Dermis blood vessel endothelial cell (primary cell): ENCODE measurements at regions not wholly inside any gene's neighbourhood (a gene's known extent, or its start where the extent isn't known, plus 50 kb on each side); places are given as distances from the start of the nearest gene placed in this dataset.
A peak's percentile ranks its signal among the peaks of the same experiment; 100 is the strongest.

ENCODE experiments used
- DNase-seq: peaks from one replicate; pipeline ENCODE4 v3.0.0; 2010

DNA sequence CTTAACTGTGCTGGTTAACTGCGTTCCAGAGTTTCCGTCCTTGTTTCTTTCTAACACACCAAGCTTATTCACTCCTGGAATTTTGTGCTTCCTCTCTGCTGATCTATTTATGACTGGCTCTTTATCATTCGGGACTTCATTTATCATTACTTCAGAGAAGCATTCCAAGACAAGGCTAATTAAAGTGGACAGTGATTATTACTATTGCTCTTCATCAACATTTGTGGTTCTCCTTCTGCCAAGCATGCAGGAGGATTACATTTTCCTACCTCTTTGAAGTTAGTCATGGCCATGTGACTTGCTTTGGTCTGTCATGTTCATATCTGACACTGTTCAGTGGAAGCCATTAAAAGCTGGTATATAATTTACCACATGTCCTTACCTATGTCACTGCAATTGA, 172.4 kb upstream of the AGR3 start:
- no peak for DNase-seq

DNA sequence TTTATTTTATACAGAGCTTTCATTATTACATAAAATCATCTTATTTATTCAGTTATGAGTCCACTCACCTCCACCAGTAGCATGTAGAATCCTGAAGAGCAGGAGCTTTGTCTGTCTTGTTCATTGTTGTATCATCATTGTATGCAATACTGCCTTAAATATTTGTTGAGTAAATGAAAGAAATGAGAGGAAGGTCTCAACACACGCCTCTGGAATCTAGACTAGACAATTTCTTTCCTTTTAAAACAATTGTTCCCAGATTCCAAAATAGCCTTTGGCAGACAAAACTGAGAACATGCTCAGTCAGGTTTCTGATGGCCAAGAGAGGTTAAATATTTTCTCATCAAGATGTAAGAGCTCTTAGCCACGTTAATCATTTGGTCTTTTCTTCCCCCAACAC, 173.1 kb upstream of the AGR3 start:
- DNase-seq = no peak

DNA sequence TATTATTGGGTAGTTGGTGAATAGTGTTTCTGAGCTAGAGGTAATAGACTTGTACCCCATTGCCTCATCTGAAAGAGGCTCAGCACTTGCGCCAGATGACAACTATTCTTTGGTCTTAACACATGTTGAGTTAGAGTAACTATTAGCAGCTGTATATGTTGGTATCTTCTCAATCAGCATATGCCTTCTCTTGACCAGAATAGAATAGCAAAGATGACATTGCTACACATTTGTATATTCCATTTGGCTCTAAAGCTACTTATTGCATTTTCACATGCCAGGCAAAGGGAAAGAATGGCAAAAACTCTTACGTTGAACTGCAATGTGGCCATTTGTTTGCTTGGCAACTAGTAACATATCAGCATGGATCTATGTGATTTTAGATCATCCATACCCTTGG, 173.8 kb upstream of the AGR3 start:
- no peak for DNase-seq

DNA sequence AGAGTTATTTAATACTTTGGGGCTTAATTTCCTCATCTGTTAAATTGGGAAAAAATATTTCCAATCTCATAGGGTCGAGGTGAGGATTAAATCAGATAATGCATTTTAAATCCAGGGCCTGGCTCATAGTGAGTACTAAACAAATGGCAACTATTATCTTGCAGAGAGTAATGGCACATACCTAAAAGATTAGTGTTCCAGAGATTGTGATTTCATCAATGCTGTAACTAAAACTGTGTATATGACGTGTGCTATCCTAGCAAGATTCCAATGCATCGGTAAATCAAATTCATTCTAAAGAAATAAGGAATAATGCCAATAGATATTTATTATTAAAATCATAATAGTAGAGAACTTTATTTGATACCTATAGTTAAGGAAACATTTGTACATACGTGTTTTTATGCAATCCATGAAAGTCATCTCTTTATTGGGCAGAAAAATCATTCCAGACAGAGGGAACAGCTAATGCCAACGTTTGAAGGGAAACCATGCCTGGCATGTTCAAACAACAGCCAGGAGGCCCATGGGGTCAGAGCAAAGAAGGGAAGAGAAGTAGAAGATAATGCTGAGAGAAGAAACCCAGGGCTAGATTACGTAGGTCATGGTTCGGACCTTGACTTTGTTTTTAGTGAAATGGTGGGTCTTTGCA, 174.8 kb upstream of the AGR3 start:
- no peak for DNase-seq

DNA sequence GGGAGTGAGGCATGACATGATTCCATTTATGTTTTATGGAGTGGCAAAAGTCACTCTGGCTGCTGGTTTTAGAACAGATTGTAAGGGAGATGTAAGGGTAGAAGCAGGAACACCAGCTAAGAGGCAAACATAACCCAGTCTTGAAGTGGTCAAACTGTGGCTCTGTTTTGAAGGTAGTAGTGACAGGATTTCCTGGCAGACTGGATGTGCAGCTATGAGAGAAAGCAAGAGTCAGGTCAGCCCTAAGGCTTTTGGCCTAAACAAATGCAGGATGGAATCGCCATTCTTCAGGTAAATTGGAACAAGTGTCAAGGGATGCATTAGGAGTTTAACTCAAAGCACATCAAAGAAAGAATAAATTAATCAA, 175.3 kb upstream of the AGR3 start:
- DNase-seq = no peak

DNA sequence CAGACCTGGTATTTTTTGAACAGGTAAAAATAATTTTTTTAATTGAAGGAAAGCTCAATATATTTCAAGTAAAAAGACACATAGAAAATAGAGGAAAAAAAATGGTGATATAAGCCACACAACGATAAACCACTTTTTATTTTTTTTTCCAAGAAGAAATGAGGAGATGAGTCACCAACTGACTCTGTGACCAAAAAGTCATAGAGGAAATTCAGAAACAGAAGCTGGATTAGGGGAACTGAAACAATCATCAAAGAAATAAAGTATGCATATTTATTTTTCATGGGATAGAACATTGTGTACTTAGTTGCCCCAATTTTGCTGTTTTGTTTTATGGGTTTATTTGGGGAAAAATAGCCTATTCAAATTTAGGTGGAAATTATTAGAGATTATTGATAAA, 176.8 kb upstream of the AGR3 start:
- DNase-seq = peak; percentile 65

DNA sequence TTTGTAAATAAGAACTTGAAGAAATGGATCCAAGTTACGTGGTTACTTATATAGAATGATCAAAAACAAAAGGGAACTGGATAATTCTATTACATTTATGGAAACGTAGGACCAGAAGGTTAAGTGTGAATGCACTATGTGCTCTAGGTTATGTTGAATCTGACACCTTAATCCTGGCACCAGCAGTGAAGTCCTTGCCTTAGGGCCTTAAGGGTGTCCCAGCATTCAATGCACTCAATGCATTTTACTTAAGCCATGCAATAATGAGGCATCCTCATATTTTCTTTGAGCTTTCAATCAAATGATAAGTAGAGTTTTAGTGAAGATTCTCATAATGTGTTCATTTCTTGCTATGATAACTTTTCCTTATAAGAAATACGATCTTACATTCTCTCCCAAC, 178.3 kb upstream of the AGR3 start:
- DNase-seq = no peak

DNA sequence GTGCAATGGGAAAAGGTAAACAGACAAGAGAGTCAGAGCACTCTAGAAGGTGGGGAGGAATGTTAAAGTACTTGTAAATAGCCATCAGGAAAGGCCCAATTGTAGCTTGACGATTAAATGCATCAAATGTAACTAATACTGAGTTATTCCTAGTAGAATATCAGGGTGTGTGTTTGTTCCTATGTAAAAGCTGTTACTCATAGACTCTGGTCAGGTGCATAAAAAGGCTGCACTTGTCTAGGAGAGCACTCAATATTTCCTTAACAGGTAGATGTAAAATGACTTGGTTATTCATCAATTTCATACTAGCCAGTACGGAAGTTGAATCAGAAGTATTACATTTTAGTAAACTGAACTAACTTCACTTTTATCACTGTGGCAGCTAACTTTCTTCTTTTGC, 179.7 kb upstream of the AGR3 start:
- DNase-seq = no peak

DNA sequence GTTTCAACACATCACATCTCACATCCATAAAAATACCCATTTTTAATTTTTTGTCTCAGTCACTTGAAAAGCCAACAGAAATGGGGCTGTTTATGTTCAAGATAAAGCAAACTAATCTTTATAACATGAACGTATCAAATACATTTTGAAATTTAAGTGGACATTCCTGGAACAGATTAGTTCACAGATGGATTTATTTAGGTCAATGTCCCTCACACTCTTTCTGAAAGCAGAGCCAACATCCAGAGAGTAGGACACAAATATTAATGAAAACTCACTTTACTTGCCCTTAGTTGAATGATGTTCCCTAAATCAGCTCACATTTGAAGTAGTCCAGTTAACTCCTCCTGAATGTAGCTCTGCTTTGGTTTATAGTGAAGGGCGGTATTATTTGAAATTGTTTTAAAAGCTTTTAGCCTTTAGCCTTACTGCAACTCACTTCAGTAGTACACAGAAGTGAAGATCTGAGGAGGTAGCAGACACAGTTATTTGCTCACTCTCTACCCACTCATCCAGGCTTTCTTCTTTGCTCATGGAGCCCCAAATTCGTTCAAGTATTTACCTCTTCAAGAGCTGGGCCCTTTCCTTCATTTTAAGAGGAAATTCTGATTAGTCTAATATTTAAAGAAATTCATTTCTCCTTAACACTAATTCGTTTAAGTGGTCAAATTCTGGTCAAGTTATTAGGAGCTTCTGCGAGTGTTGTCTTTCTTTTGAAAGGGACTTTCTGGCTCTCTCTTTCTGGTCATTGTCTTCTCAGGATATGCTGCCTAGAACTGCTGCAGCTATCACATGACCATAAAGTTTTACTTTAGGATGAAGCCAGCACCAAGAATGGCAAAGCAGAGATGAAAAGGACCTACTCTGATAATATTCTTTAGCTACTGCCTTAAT, 180.6 kb upstream of the AGR3 start:
- DNase-seq = no peak

DNA sequence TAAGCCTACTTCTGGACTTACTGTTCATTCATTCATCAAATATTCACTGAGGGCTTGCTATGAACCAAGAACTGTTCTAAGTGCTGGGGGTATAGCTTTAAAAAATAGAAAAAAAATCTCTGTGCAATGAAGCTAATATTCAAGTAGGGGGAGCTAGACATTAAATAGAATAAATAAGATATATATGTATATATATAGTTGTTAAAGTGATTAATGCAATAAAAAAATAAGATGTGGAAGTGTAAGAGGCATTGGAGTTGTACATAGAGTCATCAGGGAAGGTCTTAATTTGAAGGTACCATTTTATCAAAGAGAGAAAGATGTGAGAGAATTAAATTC, 181.2 kb upstream of the AGR3 start:
- DNase-seq = peak; percentile 34

DNA sequence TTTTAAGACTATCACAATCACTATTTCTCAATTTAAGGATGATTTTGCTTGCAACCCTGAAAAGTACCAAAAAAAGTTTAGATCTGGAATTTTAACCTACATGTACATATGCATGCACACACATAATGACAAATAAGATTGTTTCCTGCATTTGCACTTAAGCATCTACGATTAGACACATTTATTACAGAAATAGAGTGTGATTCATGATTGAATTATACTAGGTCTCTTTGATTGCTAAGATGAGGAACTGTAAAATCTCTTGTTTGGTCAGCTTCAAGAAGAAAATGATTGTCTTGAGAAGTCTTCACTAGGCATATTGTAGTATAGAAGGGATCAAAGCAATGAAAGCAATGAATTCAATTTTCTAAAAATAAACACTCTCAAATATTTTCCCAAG, 185.9 kb upstream of the AGR3 start:
- DNase-seq = no peak

DNA sequence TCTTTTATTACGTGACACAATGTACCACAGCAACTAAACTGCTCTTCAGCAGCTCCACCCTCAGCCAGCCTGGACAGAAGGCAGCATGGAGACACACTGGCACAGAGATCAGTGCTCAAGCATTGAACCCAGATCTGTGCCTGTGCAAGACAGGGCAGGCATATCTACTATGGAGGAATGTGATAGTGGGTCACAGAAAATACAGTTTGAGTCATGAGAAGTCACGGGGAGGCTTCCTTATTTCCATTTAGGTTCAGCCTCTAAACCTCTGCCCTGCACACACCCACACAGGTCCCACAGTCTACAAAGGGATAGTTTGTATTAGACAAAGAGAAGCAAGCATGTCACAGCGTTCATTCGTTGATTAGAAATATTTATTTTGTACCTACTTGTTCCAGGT, 187.4 kb upstream of the AGR3 start:
- DNase-seq = no peak

DNA sequence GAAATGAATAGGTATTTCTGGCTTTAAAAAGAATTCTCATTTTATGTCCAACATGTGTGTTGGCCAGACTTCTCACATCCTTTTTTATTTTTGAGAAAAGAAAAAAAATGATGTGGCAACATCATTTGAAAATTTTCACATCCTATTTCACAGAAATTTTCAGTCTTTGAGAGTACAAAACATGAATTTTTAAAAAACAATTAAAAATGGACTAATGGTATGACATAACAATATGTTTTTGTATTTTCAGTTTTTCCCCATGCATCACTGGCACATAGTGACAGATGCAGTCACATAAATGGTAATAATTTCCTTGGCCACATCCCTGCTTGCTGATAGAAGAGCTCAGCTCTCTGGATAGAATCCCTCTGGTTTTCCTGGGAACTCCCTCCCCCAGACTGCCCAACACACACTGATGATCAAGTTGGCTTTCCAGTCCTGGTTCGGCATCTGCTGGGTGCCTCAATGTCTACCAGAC, 188.5 kb upstream of the AGR3 start:
- no peak for DNase-seq

DNA sequence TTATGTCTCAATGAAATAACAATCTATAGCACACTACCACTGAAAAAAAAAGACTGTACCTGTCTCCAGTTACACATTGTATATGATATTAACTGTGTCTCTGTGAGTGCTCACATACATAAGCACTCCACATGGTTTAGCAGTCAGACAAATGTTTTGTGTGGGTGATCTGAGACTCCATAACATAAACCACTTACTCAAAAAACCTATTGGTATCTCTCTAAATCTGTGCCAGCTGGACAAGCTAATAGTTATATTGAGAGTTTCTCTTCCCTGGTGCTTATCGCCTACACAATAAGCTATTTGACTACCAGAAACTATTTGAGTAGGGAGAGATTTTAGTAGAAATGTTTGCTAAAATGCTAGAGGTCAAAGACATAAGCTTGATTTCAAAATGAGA, 190.1 kb upstream of the AGR3 start:
- DNase-seq = no peak

DNA sequence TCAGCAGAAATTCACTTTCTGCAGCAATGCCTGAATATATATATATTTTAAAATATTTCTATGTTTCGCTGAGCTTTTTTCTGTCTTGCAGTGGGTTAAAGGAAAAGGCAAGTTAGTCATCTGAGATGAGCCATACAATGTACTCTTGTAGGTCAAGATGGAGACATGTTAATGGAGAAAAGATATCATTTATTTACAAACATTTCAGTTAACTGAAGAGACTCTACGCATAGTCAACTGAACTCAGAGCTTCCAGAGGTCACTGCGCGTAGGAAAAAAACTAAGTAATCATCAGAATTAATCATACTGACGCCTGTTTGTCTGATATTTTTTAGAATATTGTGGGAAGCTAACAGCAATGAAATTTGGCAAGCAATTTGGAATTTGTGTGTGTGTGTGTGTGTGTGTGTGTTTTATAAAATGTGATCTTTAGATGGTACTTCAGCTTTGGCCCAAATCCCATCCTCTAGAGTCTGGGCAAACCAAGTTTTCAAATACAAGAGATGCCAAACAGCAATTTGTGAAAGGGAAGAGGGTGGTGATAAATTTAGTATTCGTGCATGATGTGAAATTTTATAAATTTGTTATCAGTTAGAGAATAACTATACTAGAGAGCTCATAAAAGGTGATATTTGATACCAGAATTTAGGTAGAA, 193.9 kb upstream of the AGR3 start:
- no peak for DNase-seq

DNA sequence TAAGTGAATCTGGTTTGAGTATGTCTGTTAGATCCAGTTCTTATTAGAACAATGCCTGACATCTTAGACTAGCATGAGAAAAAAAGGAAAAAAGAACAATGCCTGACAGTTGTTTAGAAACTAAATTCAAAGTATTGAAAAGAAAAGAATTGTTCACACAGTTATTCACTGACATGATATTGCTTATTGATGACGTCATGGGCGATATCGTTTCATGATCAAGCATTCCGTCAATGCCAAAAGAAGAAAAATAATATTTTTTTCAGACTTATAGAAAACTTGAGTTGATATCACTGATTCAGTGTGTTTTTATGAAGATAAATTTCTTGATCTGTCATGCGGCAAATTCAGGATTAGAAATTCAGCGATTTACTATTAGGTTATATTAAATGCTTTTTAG, 196.5 kb upstream of the AGR3 start:
- DNase-seq = no peak

DNA sequence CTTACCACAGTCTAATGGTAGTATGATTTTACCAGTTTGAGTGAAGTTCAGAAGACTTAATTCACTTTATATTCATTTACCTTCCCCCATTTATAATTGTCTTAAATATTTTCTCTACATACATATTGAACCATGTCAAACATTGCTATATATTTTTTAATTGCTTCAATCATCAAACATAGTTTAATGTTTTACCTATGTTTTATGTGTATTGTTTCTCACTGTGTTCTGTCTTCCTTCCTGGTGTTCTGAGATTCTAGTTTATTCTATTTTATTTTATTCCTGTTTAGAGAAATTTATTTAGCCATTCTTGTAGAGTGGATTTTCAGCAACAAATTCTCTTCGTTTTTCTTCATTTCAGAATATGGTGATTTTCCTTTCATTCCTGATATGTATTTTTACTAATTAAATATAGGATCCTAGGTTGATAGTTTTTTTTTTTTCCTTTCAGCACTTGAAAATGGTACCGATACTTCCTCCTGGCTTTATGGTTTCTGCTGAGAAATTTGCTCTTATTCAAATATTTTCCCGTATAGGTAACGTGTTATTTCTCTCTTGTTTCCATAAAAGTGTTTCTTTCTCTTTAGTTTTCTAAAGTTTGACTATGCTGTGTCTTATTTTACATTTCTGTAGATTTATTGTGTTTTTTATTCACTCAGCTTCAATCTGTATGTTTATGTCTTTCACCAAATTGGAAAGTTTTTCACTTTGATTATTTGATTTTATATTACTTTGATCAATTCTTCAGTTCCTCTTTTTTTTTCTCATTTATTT, 201.8 kb upstream of the AGR3 start:
- DNase-seq = no peak

DNA sequence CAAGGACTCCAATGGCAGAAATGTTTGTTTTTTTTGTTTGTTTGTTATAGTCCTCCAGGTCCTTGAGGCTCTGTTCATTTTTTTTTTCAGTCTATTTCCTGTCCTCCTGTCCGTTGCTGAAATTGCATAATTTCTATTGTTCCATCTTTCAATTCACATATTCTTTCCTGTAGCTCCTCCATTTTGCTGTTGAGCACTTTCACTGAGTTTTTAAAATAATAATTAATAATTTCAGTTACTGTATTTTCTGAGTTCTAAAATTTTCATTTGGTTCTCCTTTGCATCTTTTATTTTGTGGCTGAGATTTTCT, 202.3 kb upstream of the AGR3 start:
- DNase-seq = no peak

DNA sequence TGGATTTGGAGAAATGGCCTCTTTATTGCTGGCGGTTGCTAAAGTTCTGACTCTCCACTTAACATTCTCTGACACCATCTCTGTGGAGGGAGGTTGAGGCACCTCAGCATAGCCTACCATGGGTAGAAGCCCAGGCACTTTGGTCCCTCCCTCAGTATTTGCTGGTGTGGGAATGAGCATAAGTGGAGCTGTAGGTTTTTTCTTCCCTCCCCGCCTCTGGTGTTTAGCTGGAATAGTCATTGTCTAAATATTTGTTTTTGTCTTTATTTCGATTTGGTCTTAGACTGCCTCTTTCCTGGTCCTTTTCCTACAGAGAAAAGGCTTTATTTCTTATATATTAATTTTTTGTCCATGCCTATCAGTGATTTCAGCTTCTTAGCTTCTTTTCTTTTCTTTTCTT, 203.4 kb upstream of the AGR3 start:
- DNase-seq = no peak

DNA sequence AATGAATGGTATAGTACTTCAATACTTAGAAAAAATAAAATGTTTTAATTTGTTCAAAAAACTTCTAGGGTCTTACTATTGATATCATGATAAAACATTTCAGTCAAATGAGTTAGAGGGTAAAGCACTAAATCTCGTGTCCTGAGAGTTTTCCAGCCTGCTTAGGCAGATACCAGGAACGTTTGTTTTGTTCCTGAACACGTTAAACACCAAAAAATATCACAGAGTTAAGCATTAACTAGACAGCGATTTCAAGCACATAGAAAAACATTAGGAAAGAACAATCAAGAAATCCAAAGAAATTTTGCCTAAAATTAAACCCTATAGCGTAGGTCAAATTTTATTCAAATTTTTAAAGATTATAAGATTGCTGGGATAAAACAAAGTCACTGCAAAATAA, 204.6 kb upstream of the AGR3 start:
- no peak for DNase-seq

DNA sequence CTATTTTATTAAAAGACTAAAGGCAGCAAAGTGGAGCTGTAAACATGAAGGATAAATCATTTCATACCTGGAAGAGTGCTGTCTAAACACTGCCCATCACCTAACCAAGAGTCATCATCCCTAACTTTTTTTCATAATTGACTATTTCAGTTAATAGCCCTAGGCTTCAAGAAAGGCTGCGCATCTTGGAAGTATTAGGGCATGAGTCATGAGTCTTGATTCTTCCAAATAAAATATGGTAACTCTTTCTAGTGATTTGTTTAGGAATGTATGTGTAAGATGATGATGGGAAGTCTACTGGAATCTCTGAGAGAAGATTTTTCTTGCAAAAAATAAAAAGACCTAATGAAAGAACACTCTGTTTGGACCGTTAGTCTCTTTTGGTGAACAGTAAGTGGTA, 207.7 kb upstream of the AHR start:
- DNase-seq = no peak

DNA sequence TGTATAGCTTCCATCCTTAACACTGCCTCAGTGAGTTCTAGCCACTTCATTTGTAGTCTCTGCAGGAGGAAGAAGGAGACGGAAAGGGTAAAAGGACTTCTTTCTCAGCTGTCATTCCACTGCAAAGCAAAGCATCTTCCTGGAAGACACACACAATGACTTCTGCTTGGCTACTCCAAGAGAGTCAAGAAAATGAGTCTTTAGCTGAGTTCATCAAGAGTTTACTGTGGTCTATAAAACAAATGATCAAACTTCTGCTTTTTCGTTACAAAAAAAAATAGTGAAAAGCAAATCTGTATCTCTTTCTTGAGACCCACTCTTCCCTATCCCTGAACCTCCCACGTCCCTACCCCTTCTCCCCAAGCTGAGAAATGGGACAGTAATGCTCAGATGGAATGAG, 205.0 kb upstream of the AHR start:
- DNase-seq = no peak

DNA sequence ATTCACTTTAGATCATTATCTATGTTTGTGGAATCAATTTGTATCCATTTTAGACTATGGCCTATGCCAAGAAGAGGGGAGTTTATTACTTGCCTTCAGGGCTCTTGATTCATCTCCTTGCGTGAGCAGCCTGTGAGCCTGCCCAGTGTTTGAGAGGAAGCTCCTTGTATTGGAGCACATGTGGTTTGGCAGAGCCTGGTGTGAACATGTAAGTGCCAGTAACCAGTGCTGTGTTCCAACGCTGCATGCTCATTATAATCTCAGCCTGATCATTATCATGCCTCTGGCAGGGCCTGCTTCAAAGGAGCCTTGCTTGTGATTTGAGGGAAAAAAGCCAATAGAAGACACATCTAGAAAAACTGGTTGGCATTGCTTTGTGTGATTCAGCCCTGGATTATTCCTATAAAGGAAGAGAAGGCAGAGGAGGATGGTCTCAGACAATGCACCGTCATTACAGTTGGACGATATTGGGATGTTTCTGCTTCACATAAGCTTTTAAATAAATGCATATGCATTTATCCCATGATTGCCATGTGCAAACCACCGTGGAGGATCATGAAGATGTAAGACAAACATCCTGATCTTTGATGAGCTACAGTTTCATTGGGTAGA, 203.4 kb upstream of the AHR start:
- DNase-seq = no peak
